ENCODE measurements at regions not wholly inside any gene's neighbourhood (a gene's known extent, or its start where the extent isn't known, plus 50 kb on each side); places are given as distances from the start of the nearest gene placed in this dataset.

DNA sequence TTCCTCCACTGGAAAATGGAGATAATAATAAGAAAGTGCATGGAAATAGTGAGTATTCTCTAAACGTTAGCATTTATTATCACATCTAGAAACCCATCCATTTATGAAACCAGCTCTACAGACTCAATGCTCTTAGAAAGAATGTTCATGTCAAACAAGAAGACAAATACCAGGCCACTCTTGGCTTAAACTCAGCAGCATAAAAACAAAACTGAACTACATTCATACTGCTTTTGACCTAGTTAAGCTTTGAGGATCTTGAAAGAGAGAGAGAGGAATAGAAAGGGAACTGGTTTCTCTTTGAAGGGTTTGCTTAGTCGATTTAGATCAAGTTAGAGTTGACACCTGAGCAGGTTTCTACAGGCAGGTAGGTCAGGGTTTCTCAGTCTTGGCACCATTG, 332.9 kb upstream of the PRKCQ start (continued):
- TF ChIP-seq ESRRA (CRISPR knock-in tag; IDR thresholded peaks at IDR 0.05; ENCODE audit: borderline replicate concordance): no peak
- no peak for TF ChIP-seq ZMAT4 (CRISPR knock-in tag; IDR thresholded peaks at IDR 0.05)
- no peak for TF ChIP-seq GTF2I (CRISPR knock-in tag; conservative IDR thresholded peaks at IDR 0.05)
- TF ChIP-seq, protein P1, sequence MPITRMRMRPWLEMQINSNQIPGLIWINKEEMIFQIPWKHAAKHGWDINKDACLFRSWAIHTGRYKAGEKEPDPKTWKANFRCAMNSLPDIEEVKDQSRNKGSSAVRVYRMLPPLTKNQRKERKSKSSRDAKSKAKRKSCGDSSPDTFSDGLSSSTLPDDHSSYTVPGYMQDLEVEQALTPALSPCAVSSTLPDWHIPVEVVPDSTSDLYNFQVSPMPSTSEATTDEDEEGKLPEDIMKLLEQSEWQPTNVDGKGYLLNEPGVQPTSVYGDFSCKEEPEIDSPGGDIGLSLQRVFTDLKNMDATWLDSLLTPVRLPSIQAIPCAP (CRISPR knock-in tag; IDR thresholded peaks at IDR 0.05): no peak
- TF ChIP-seq CREB1 (CRISPR knock-in tag; IDR thresholded peaks at IDR 0.05): no peak

GRCh38 chr10:6912424-6912823, 332.3 kb upstream of the PRKCQ start:
- Mint-ChIP-seq H3K27me3 (ENCODE audit: low read depth) (no peaks in the 10 kb centered on the region; the same call in 1 of the 2 replicates), H3K9me3 (peaks cover 20% of the 10 kb centered on the region), H3K27ac (no peak overlapping the region), H3K4me3 (no peak overlapping the region), H3K4me1 (peaks cover 17% of the 10 kb centered on the region), H3K36me3 (peaks cover 12% of the 10 kb centered on the region)
- ATAC-seq (no peak), DNase-seq (ENCODE audit: low spot score) (no peak)
- CTCF ChIA-PET: no interaction called here
- TF ChIP-seq SP1 (CRISPR knock-in tag; conservative IDR thresholded peaks at IDR 0.05) (no peak), MLX (CRISPR knock-in tag; IDR thresholded peaks at IDR 0.05) (no peak), NFE2L1 (CRISPR knock-in tag; IDR thresholded peaks at IDR 0.05) (no peak), ARID4B (CRISPR knock-in tag; IDR thresholded peaks at IDR 0.05; ENCODE audit: borderline replicate concordance) (no peak), GRHL2 (CRISPR knock-in tag; IDR thresholded peaks at IDR 0.05; ENCODE audit: insufficient replicate concordance, severe bottlenecking) (no peak), TEAD1 (CRISPR knock-in tag; IDR thresholded peaks at IDR 0.05) (no peak)
- TF ChIP-seq, protein P2, sequence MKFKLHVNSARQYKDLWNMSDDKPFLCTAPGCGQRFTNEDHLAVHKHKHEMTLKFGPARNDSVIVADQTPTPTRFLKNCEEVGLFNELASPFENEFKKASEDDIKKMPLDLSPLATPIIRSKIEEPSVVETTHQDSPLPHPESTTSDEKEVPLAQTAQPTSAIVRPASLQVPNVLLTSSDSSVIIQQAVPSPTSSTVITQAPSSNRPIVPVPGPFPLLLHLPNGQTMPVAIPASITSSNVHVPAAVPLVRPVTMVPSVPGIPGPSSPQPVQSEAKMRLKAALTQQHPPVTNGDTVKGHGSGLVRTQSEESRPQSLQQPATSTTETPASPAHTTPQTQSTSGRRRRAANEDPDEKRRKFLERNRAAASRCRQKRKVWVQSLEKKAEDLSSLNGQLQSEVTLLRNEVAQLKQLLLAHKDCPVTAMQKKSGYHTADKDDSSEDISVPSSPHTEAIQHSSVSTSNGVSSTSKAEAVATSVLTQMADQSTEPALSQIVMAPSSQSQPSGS (CRISPR knock-in tag; IDR thresholded peaks at IDR 0.05; ENCODE audit: borderline replicate concordance, low read depth): no peak
- TF ChIP-seq, protein P3, sequence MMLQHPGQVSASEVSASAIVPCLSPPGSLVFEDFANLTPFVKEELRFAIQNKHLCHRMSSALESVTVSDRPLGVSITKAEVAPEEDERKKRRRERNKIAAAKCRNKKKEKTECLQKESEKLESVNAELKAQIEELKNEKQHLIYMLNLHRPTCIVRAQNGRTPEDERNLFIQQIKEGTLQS (CRISPR knock-in tag; conservative IDR thresholded peaks at IDR 0.05): no peak
- TF ChIP-seq, protein P4, sequence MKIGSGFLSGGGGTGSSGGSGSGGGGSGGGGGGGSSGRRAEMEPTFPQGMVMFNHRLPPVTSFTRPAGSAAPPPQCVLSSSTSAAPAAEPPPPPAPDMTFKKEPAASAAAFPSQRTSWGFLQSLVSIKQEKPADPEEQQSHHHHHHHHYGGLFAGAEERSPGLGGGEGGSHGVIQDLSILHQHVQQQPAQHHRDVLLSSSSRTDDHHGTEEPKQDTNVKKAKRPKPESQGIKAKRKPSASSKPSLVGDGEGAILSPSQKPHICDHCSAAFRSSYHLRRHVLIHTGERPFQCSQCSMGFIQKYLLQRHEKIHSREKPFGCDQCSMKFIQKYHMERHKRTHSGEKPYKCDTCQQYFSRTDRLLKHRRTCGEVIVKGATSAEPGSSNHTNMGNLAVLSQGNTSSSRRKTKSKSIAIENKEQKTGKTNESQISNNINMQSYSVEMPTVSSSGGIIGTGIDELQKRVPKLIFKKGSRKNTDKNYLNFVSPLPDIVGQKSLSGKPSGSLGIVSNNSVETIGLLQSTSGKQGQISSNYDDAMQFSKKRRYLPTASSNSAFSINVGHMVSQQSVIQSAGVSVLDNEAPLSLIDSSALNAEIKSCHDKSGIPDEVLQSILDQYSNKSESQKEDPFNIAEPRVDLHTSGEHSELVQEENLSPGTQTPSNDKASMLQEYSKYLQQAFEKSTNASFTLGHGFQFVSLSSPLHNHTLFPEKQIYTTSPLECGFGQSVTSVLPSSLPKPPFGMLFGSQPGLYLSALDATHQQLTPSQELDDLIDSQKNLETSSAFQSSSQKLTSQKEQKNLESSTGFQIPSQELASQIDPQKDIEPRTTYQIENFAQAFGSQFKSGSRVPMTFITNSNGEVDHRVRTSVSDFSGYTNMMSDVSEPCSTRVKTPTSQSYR (CRISPR knock-in tag; IDR thresholded peaks at IDR 0.05): no peak
- POLR2A ChIA-PET: no interaction called here
